Peyer's patch (tissue), 4 donors: ENCODE measurements at regions not wholly inside any gene's neighbourhood (a gene's known extent, or its start where the extent isn't known, plus 50 kb on each side); places are given as distances from the start of the nearest gene placed in this dataset.
"Not testable (repeated sequence)": the region's sequence is repeated elsewhere in the genome, so short reads cannot be mapped to it uniquely, and the experiment has no call there.

Experiments
- CTCF ChIP-seq, 6 experiments: fragments of 450-650 bp in 4 of 6; fragments of 200-600 bp in 2 of 6; sonication (generic) in 1 of 6; IDR thresholded peaks; one replicate each; pipeline ENCODE4 v1.5.1; 2017 to 2019; ENCODE audit warnings: antibody characterized with exemption in 6 of 6, mild to moderate bottlenecking in 3 of 6, moderate library complexity in 1 of 6
- POLR2A ChIP-seq, 2 donors: fragments of 450-650 bp; IDR thresholded peaks; one replicate each; pipeline ENCODE4 v1.5.1; 2017; ENCODE audit warnings: antibody characterized with exemption in 2 of 2, mild to moderate bottlenecking in 2 of 2, moderate library complexity in 2 of 2

GRCh38 chr11:34797497-34797896 lies 118.7 kb downstream of the APIP start:
- TF ChIP-seq CTCF, POLR2A (IDR thresholded peaks at IDR 0.05): not testable (repeated sequence)
